Astrocyte of the cerebellum (primary cell): ENCODE measurements at regions not wholly inside any gene's neighbourhood (a gene's known extent, or its start where the extent isn't known, plus 50 kb on each side); places are given as distances from the start of the nearest gene placed in this dataset.

Experiments used
- DNase-seq: peaks from one replicate; pipeline ENCODE4 v3.0.0-alpha.2; 2011; ENCODE audit warnings: low read depth
- H3K4me3 ChIP-seq: 2 replicates; pipeline ENCODE4 v1.5.1; 2011; ENCODE audit warnings: mild to moderate bottlenecking, low read depth, low read length, moderate library complexity
- CTCF ChIP-seq: IDR thresholded peaks from 2 replicates; pipeline ENCODE4 v1.5.1; 2012; ENCODE audit warnings: low read length, low read depth, moderate library complexity, mild to moderate bottlenecking; ENCODE audit errors: missing control alignments
- in situ Hi-C: cut with HindIII; loops from 2 replicates; pipeline ENCODE4 v1.10.0; 2017; ENCODE audit warnings: low sequenced_read_pairs

- DNase-seq = no peak
- in situ Hi-C loops = no loop called here
- H3K4me3 ChIP-seq = no peak overlapping the region
- no peak for TF ChIP-seq CTCF
Observed at GRCh38 chr5:114184006-114184405, 177.9 kb upstream of the KCNN2 start.

- H3K4me3 ChIP-seq = no peak overlapping the region
- in situ Hi-C loops = no loop called here
- DNase-seq = no peak
- TF ChIP-seq CTCF = no peak
Observed at GRCh38 chr5:114185274-114185673, 176.6 kb upstream of the KCNN2 start.

- TF ChIP-seq CTCF = no peak
- no peak overlapping the region for H3K4me3 ChIP-seq
- no peak for DNase-seq
- in situ Hi-C loops = no loop called here
Observed at GRCh38 chr5:114191441-114191840, 170.4 kb upstream of the KCNN2 start.

GRCh38 chr5:114192108-114192507, 169.8 kb upstream of the KCNN2 start:
- no peak for TF ChIP-seq CTCF
- no peak overlapping the region for H3K4me3 ChIP-seq
- in situ Hi-C loops = no loop called here
- no peak for DNase-seq

- no peak for TF ChIP-seq CTCF
- H3K4me3 ChIP-seq = no peak overlapping the region
- in situ Hi-C loops = no loop called here
- DNase-seq = no peak
Observed at GRCh38 chr5:114201332-114201731, 160.5 kb upstream of the KCNN2 start.

GRCh38 chr5:114204923-114205322, 156.9 kb upstream of the KCNN2 start:
- no peak for TF ChIP-seq CTCF
- DNase-seq = no peak
- no peak overlapping the region for H3K4me3 ChIP-seq
- in situ Hi-C loops = no loop called here

GRCh38 chr5:114206640-114207039, 155.2 kb upstream of the KCNN2 start:
- TF ChIP-seq CTCF = no peak
- in situ Hi-C loops = no loop called here
- no peak for DNase-seq
- H3K4me3 ChIP-seq = no peak overlapping the region
